ENCODE measurements at regions not wholly inside any gene's neighbourhood (a gene's known extent, or its start where the extent isn't known, plus 50 kb on each side); places are given as distances from the start of the nearest gene placed in this dataset.

DNA sequence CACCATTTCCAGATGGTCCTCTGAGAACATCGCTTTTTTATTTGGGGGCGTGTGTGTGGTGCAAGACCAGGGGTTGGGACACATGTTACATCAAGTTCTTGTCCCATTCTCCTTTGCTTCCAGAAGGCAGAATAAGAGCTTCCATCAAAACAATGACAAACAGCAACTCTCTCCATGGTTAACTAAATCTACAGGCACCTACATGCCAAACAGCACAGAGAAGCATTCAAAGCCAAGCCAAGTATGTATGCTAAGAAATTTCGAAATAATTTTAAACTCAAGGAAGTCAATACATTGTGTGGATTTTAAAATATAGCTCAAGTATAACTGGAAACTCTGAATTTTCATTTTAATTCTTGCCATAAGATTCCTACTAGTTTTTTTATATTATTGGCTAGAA, 105.6 kb downstream of the SEC61B start:
- peaks cover 0 to 12% of the 10 kb centered on the region in 2 experiments for H3K27me3 ChIP-seq (ENCODE audit: control insufficient read depth in 1 of 2, insufficient read depth in 2 of 2, low read length in 2 of 2)
- intact Hi-C loops (cut with DNase I, micrococcal nuclease), result no loop called here
- Mint-ChIP-seq H3K9me3 (no peaks in the 10 kb centered on the region), H3K36me3 (ENCODE audit: low read depth) (no peaks in the 10 kb centered on the region), H3K4me1 (ENCODE audit: low read depth) (no peaks in the 10 kb centered on the region), H3K4me3 (no peak overlapping the region), H3K27ac (no peak overlapping the region), H3K27me3 (peaks cover 7% of the 10 kb centered on the region)
- no peak overlapping the region for H3K27ac ChIP-seq (ENCODE audit: low read depth in 1 of 2, low read length in 2 of 2)
- ATAC-seq (ENCODE audit: poor library complexity), result no peak
- no peak for DNase-seq
- ChIA-PET POLR2A (no interaction called here), CTCF (no interaction called here)
- no peak overlapping the region for H3K4me3 ChIP-seq (ENCODE audit: low read length)
- H3K36me3 ChIP-seq (ENCODE audit: insufficient read depth, low read length), result no peaks in the 10 kb centered on the region
- no peaks in the 10 kb centered on the region for H3K9me3 ChIP-seq (ENCODE audit: control insufficient read depth in 1 of 2, insufficient read depth in 1 of 2, low read length in 2 of 2)
- TF ChIP-seq, protein P1, sequence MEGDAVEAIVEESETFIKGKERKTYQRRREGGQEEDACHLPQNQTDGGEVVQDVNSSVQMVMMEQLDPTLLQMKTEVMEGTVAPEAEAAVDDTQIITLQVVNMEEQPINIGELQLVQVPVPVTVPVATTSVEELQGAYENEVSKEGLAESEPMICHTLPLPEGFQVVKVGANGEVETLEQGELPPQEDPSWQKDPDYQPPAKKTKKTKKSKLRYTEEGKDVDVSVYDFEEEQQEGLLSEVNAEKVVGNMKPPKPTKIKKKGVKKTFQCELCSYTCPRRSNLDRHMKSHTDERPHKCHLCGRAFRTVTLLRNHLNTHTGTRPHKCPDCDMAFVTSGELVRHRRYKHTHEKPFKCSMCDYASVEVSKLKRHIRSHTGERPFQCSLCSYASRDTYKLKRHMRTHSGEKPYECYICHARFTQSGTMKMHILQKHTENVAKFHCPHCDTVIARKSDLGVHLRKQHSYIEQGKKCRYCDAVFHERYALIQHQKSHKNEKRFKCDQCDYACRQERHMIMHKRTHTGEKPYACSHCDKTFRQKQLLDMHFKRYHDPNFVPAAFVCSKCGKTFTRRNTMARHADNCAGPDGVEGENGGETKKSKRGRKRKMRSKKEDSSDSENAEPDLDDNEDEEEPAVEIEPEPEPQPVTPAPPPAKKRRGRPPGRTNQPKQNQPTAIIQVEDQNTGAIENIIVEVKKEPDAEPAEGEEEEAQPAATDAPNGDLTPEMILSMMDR (IDR thresholded peaks at IDR 0.05), result no peak
- H3K4me1 ChIP-seq (ENCODE audit: insufficient read depth, low read length), result no peaks in the 10 kb centered on the region

DNA sequence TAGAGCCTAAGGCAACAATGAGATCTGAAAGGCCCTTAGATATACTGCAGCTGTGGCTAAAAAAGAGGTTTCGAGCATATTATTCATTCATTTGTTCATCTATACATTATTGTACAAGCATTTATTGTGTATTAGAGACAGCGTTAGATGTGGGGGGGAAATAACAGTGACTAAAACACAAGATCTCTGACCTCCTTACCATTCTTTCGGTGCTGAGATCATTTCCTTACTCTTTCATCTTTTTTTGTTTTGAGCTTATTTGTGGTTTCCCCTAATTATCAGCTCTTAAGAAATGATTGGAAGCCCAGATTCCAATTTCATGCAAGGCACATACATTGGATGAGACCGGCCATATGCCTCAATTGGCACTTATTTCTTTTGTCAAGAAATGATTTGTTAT, 113.2 kb downstream of the SEC61B start:
- Histone ChIP-seq H3K4me3 (ENCODE audit: low read length) (no peak overlapping the region), H3K9me3 (ENCODE audit: control insufficient read depth in 1 of 2, insufficient read depth in 1 of 2, low read length in 2 of 2) (no peaks in the 10 kb centered on the region), H3K27ac (ENCODE audit: low read depth in 1 of 2, low read length in 2 of 2) (no peak overlapping the region), H3K36me3 (ENCODE audit: insufficient read depth, low read length) (no peaks in the 10 kb centered on the region), H3K27me3 (ENCODE audit: control insufficient read depth in 1 of 2, insufficient read depth in 2 of 2, low read length in 2 of 2) (peaks cover 0 to 4% of the 10 kb centered on the region in 2 experiments), H3K4me1 (ENCODE audit: insufficient read depth, low read length) (no peaks in the 10 kb centered on the region)
- no peak overlapping the region for H3K27ac Mint-ChIP-seq
- no peak for DNase-seq
- no peaks in the 10 kb centered on the region for H3K4me1 Mint-ChIP-seq (ENCODE audit: low read depth)
- TF ChIP-seq, protein P1 (IDR thresholded peaks at IDR 0.05), result no peak
- intact Hi-C loops (cut with DNase I, micrococcal nuclease), result no loop called here
- H3K4me3 Mint-ChIP-seq, result no peak overlapping the region
- H3K9me3 Mint-ChIP-seq, result no peaks in the 10 kb centered on the region
- no peaks in the 10 kb centered on the region for H3K36me3 Mint-ChIP-seq (ENCODE audit: low read depth)
- H3K27me3 Mint-ChIP-seq, result no peaks in the 10 kb centered on the region
- CTCF ChIA-PET, result interaction anchor here (0.8 kb wide), 1 partner anchor 8 kb away, joined by 3 read pairs; no protein-coding TSS in a partner anchor
- POLR2A ChIA-PET, result no interaction called here
- ATAC-seq (ENCODE audit: poor library complexity), result no peak

DNA sequence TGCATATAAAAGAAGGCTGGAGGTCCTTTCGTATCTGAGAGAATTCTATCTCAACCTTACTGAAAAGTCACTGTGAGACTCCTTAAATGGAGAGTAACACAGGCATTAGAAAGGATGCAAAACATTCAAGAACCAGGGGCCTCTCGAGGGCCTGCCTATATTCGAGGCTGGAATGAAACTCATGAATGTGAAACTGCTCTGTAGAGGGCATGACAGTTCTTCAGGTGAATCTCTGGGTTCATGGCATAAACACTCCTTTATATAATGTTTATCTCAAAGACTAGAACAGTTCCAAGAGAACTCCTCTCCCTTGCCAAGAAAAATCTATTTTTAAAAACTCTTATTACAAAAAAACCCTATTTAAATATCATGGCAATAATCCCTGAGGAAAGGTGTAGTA, 113.9 kb downstream of the SEC61B start:
- no peaks in the 10 kb centered on the region for H3K27me3 Mint-ChIP-seq
- Histone ChIP-seq H3K36me3 (ENCODE audit: insufficient read depth, low read length) (no peaks in the 10 kb centered on the region), H3K4me3 (ENCODE audit: low read length) (no peak overlapping the region), H3K27ac (ENCODE audit: low read depth in 1 of 2, low read length in 2 of 2) (no peak overlapping the region), H3K27me3 (ENCODE audit: control insufficient read depth in 1 of 2, insufficient read depth in 2 of 2, low read length in 2 of 2) (peaks cover 0 to 4% of the 10 kb centered on the region in 2 experiments), H3K9me3 (ENCODE audit: control insufficient read depth in 1 of 2, insufficient read depth in 1 of 2, low read length in 2 of 2) (no peaks in the 10 kb centered on the region), H3K4me1 (ENCODE audit: insufficient read depth, low read length) (no peaks in the 10 kb centered on the region)
- H3K4me1 Mint-ChIP-seq (ENCODE audit: low read depth), result no peaks in the 10 kb centered on the region
- no peak overlapping the region for H3K27ac Mint-ChIP-seq
- H3K36me3 Mint-ChIP-seq (ENCODE audit: low read depth), result no peaks in the 10 kb centered on the region
- CTCF ChIA-PET, result no interaction called here
- DNase-seq (no peak), ATAC-seq (ENCODE audit: poor library complexity) (no peak)
- no peaks in the 10 kb centered on the region for H3K9me3 Mint-ChIP-seq
- no peak overlapping the region for H3K4me3 Mint-ChIP-seq
- TF ChIP-seq, protein P1 (IDR thresholded peaks at IDR 0.05), result no peak
- POLR2A ChIA-PET, result no interaction called here
- intact Hi-C loops (cut with DNase I, micrococcal nuclease), result no loop called here

Measured in CD4-positive, alpha-beta T cell (primary cell).